ENCODE measurements at regions not wholly inside any gene's neighbourhood (a gene's known extent, or its start where the extent isn't known, plus 50 kb on each side); places are given as distances from the start of the nearest gene placed in this dataset.
A peak's percentile ranks its signal among the peaks of the same experiment; 100 is the strongest.
"Not testable (repeated sequence)": the region's sequence is repeated elsewhere in the genome, so short reads cannot be mapped to it uniquely, and the experiment has no call there.

DNA sequence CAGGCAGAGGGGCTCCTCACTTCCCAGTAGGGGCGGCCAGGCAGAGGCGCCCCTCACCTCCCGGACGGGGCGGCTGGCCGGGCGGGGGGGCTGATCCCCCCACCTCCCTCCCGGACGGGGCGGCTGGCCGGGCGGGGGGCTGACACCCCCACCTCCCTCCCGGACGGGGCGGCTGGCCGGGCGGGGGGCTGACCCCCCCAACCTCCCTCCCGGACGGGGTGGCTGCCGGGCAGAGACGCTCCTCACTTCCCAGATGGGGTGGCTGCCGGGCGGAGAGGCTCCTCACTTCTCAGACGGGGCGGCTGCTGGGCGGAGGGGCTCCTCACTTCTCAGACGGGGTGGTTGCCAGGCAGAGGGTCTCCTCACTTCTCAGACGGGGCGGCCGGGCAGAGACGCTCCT, 80.0 kb upstream of the PNPT1 start:
- H3K4me3 ChIP-seq (ENCODE audit: low read length), result not testable (repeated sequence)

DNA sequence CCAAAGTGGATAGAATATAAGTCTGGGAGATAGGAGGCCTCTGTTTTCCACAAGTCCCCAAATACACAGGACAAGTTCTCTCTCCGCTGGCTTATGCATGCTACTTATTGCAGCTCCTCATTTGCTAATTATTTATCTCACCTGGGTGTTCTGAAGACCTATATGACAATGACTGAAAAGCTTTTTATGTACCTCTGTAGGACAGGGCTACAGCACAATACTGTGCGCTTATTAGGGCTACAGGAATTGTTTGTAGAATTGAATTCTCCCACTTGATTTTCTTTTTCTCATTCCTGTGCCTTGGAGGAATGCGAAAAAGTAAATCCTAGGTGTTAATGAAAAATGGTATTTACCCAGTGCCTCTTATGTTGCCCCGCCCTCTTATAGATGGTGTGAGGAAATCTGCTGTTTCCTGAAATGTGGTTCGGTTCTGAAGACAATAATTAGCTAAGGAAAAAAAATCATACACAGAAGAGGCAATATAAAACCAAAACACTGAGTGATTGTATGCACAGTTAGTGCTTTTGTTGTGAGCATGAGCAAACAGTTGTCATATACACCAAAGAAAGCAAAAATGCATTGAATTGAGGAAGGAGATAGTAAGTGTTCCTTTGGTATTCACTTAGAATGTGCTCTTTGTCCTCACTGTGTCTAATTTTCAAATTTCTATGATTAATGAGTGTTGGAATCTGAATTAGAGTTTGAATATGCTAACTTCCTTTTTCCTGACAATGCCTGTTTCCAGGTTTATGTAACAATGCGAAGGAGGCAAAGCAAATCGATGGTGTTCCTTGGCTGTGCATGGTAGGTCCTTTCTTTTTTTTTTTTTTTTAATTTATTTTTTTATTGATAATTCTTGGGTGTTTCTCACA, 78.7 kb upstream of the PNPT1 start:
- no peak for DNase-seq (ENCODE audit: low read depth, low spot score)

More for the DNA sequence above, 80.0 kb upstream of the PNPT1 start:
- not testable (repeated sequence) for DNase-seq (ENCODE audit: low read depth, low spot score)

DNA sequence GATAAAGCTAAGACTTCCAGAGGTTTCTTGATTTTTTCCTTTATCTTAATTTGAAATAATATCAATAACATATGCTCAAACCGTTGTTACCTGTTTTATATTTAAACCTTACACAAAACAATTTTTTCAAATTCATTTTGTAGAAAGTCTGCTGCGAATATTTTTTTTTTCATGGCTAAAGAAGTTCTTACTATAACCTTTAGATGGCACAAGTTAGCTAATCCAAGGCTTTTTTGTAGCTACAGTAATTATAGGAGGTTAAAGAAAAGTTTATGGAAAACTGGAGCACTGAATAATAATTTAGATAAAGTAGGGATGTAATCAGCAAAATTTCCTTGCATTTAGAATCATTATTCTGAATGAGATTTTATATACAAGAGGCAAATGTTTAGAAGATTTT, 78.0 kb upstream of the PNPT1 start:
- peak; percentile 18 for DNase-seq (ENCODE audit: low read depth, low spot score)
- no peak overlapping the region for H3K4me3 ChIP-seq (ENCODE audit: low read length)

More for the DNA sequence above, 78.7 kb upstream of the PNPT1 start:
- no peak overlapping the region for H3K4me3 ChIP-seq (ENCODE audit: low read length)

DNA sequence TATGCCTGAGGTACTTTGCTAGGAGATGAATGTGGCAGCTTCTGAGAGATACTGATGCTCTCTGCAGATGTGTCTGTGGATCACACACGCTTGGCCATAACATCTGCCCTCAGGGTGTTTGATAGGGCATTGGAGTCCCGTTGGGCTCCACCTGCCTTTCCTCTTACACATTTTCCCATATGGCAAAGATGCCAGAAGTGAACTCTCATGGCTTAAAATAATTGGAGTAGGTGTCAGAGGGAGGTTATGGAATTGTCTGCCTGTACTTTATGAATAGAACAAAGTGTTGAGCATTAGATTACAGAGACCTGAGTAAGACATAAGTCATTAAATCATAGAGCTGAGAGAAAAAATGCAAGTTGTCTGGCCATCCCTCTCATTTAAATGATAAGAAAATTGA, 75.3 kb upstream of the PNPT1 start:
- H3K4me3 ChIP-seq (ENCODE audit: low read length), result no peak overlapping the region
- no peak for DNase-seq (ENCODE audit: low read depth, low spot score)

DNA sequence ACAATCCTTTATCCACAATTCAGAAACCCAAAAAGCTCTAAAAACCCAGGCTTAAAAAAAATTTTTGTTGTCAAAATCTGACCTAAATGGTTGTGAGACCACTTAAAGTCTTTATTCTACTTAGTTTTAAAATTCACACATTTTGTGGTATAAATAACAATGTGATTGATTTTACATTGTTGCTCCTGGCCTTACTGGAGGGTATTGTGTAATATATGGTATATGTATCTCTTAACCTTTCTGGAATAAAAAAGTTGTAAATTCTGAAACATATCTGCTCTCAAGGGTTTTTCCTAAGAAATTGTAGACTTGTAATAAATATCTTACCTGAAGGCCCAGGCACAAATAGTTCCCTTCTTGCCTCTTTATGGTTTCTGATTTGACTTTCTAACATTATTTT, 73.3 kb upstream of the PNPT1 start:
- H3K4me3 ChIP-seq (ENCODE audit: low read length), result no peak overlapping the region
- DNase-seq (ENCODE audit: low read depth, low spot score), result no peak

DNA sequence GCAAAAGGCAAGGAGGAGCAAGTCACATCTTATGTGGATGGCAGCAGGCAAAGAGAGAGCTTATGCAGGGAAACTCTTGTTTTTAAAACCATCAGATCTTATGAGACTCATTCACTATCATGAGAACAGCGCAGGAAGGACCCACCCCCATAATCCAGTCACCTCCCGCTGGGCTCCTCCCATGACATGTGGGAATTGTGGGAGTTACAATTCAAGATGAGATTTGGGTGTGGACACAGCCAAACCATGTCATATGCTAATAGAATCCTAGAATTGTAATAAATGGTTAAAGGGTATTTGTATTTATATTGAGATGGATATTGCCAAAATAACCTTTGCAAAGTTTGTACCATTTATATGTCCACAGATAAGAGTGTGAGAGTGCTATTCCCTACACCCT, 72.1 kb upstream of the PNPT1 start:
- not testable (repeated sequence) for DNase-seq (ENCODE audit: low read depth, low spot score); H3K4me3 ChIP-seq (ENCODE audit: low read length)

DNA sequence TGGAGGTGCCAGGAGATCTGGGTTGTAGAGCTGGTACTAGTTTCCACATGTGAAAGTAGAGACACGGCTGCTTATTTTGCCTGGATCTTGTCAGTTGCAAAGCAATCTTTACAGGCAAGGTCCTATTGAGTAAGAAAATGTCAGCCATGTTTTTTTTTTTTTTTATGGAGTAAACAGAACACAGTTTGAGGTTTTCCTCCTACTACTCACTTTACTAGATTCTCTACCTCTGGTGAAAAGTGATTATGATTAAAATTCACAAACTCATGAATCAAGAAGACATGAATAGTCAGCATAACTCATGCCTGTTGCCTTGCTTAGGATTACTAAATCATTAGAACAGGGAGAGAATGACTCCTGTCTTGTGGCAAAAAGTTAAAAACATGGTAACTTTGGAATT, 70.1 kb upstream of the PNPT1 start:
- DNase-seq (ENCODE audit: low read depth, low spot score), result no peak
- H3K4me3 ChIP-seq (ENCODE audit: low read length), result no peak overlapping the region

DNA sequence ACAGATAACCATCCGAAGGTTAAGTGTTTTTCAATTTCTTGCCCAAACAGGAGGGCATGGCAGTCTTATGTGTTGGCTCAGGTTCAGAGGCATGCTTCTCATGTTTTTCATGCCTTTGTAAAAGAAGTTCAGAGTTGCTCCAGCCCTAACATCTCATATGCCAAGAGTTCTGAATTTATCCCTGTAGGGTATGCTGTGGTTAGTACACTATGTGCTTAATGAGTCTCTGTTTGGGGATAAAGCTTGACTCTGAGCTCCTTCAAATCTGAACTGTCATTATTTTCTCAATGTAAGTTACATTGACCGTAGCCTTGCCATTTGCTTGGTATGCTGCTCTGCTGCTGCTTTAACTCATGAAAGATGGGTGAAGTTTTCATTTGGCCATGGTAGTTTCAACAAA, 67.9 kb upstream of the PNPT1 start:
- H3K4me3 ChIP-seq (ENCODE audit: low read length), result no peak overlapping the region
- DNase-seq (ENCODE audit: low read depth, low spot score), result no peak

DNA sequence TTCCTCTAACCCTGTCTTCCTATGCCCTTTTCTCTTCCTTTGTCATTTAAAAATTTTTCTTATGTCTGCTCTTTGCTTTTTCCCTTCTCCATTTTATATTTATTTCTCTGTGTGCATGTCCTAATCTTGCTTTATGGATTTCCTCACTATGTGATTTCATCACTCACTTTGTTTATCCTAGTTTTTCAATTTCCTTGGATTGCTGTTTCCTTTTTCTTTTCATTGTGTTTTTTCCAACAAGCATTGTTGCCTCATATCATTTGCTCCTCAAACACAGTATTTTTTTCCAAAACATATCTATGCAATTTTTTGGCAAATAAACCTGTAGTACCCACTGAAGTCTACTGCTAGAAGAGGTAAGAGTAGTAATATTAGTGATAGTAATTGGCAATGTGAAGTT, 67.4 kb upstream of the PNPT1 start:
- H3K4me3 ChIP-seq (ENCODE audit: low read length), result no peak overlapping the region
- DNase-seq (ENCODE audit: low read depth, low spot score), result no peak

DNA sequence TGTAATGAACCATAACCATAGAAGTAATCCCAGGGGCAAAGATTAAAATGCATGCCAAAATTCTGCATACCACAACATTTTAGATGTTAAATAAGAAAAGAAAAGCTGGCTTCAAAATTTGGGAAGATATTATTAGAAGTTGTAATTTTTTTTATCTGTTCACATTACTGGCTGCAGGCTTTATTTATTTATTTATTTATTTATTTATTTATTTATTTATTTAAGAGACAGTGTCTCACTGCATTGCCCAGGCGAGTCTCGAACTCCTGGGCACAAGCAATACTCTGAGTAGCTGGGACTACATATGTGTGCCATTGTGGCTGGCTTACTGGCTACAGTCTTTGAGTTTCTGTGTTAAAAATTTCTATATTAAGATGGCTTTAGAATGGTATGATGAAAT, 66.5 kb upstream of the PNPT1 start:
- H3K4me3 ChIP-seq (ENCODE audit: low read length), result no peak overlapping the region
- no peak for DNase-seq (ENCODE audit: low read depth, low spot score)

DNA sequence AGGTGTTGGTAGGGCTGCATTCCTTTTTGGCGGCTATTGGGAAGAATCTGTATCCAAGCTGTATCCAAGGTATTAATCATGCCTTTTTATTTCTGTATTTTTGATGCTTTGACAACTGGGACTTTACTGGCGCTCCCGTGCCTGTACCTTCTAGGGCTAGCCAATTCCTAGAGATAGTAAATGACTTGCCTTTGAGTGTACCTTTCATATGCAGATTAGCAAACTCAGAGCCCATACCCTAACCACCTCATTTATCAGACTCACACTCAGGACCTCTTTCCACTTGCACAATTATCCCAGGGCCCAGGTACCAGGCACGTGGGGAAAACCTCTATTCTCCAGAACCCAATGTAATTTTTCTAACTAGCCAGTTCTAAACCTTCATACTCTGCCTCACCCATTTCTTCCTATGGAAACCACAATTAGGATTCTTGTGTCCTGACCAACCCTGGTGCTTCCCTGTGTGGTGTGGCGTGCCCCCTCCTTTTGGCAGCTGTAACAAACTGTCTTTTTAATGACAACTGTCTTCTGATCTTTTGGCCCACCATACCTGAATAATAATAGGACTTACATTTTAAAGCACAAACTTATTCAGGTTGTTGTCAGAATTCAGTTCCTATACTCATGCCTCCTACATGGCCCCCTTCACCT, 65.8 kb upstream of the PNPT1 start:
- DNase-seq (ENCODE audit: low read depth, low spot score), result no peak

DNA sequence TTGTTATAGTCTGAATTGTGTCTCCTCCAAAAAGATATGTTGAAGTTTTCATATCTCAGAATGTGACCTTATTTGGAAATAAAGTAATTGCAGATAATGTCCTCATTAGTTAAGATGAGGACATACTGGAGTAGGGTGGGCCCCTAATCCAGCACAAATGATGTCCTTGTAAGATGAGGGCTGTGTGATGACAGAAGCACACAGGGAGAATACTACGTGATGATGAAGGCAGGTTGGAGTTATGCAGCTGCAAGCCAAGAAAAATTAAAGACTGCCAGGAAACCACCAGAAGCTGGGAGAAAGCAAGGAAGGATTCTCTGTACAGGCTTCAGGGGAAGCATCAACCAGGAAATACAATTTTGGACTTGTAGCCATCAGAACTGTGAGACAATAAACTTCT, 58.3 kb upstream of the PNPT1 start:
- H3K4me3 ChIP-seq (ENCODE audit: low read length), result no peak overlapping the region
- DNase-seq (ENCODE audit: low read depth, low spot score), result no peak

More for the DNA sequence above, 65.8 kb upstream of the PNPT1 start:
- H3K4me3 ChIP-seq (ENCODE audit: low read length), result no peak overlapping the region

DNA sequence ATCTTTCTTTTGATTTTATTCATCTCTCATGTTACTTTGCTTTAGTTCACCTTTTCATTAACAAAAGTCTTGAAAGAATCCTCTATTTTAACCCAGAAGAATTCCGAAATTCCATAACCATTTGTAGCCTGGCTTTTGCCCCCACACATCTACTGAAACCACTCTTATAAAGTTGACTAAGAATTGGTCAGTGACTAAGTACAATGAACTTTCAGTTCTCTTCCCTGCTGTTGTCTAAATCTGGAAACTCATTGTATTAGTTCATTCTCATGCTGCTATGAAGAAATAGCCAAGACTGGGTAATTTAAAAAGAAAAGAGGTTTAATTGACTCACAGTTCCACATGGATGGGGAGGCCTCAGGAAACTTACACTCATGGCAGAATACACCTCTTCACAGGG, 49.9 kb upstream of the PNPT1 start:
- no peak overlapping the region for H3K4me3 ChIP-seq (ENCODE audit: low read length)
- DNase-seq (ENCODE audit: low read depth, low spot score), result no peak
